GM21786 (cell line): ENCODE measurements at regions not wholly inside any gene's neighbourhood (a gene's known extent, or its start where the extent isn't known, plus 50 kb on each side); places are given as distances from the start of the nearest gene placed in this dataset.

Experiments used
- ATAC-seq: cut with Tn5 transposase; IDR thresholded peaks from one replicate; pipeline ENCODE4 v1.9.1; 2021; ENCODE audit not compliant: unreplicated experiment

- ATAC-seq, result no peak
These were observed 599.5 kb upstream of the PTGER4 start for GRCh38 chr5:40080191-40080590.

- no peak for ATAC-seq
These were observed 600.7 kb upstream of the PTGER4 start for GRCh38 chr5:40078898-40079575.

GRCh38 chr5:40074826-40075225, 604.9 kb upstream of the PTGER4 start:
- no peak for ATAC-seq

- ATAC-seq, result no peak
These were observed 605.8 kb upstream of the PTGER4 start for GRCh38 chr5:40073927-40074326.

GRCh38 chr5:40071870-40072269, 607.8 kb upstream of the PTGER4 start:
- no peak for ATAC-seq

- ATAC-seq, result no peak
These were observed 613.1 kb upstream of the PTGER4 start for GRCh38 chr5:40066616-40067015.

- no peak for ATAC-seq
These were observed 626.9 kb upstream of the PTGER4 start for GRCh38 chr5:40052808-40053207.

- no peak for ATAC-seq
These were observed 622.0 kb upstream of the DAB2 start for GRCh38 chr5:40046792-40047191.

GRCh38 chr5:40045429-40045828, 620.6 kb upstream of the DAB2 start:
- ATAC-seq, result no peak

- no peak for ATAC-seq
These were observed 619.1 kb upstream of the DAB2 start for GRCh38 chr5:40043916-40044315.

GRCh38 chr5:40041452-40041851, 616.7 kb upstream of the DAB2 start:
- ATAC-seq, result no peak

GRCh38 chr5:40037713-40038112, 612.9 kb upstream of the DAB2 start:
- ATAC-seq, result no peak

GRCh38 chr5:40034441-40034840, 609.7 kb upstream of the DAB2 start:
- no peak for ATAC-seq

- ATAC-seq, result peak; percentile 87
These were observed 608.6 kb upstream of the DAB2 start for GRCh38 chr5:40033411-40033810.

- ATAC-seq, result no peak
These were observed 608.2 kb upstream of the DAB2 start for GRCh38 chr5:40033009-40033408.

GRCh38 chr5:40030661-40031060, 605.9 kb upstream of the DAB2 start:
- no peak for ATAC-seq

GRCh38 chr5:40029711-40030495, 605.1 kb upstream of the DAB2 start:
- no peak for ATAC-seq

GRCh38 chr5:40027400-40027799, 602.6 kb upstream of the DAB2 start:
- no peak for ATAC-seq

- ATAC-seq, result no peak
These were observed 600.8 kb upstream of the DAB2 start for GRCh38 chr5:40025586-40025985.

GRCh38 chr5:40022057-40022456, 597.3 kb upstream of the DAB2 start:
- no peak for ATAC-seq

- ATAC-seq, result no peak
These were observed 596.2 kb upstream of the DAB2 start for GRCh38 chr5:40021007-40021406.

- no peak for ATAC-seq
These were observed 593.1 kb upstream of the DAB2 start for GRCh38 chr5:40017918-40018317.

- ATAC-seq, result no peak
These were observed 592.4 kb upstream of the DAB2 start for GRCh38 chr5:40017135-40017534.
